ENCODE measurements at regions not wholly inside any gene's neighbourhood (a gene's known extent, or its start where the extent isn't known, plus 50 kb on each side); places are given as distances from the start of the nearest gene placed in this dataset.

GRCh38 chr2:105597011-105597805 is 147.5 kb upstream of the NCK2 start:
- TF ChIP-seq POLR2A (IDR thresholded peaks at IDR 0.05; ENCODE audit: low read depth, low read length) (no peak), TAF1 (IDR thresholded peaks at IDR 0.05; ENCODE audit: low read depth, low read length) (no peak), SPI1 (IDR thresholded peaks at IDR 0.05; ENCODE audit: low read depth, low read length) (no peak), POLR2AphosphoS5 (IDR thresholded peaks at IDR 0.05; ENCODE audit: low read depth, low read length) (no peak), POU2F2 (IDR thresholded peaks at IDR 0.05; ENCODE audit: low read depth, low read length) (no peak), PAX5 (IDR thresholded peaks at IDR 0.05; ENCODE audit: insufficient read depth, low read length, severe bottlenecking) (no peak)
